GM19238 (cell line): ENCODE measurements at regions not wholly inside any gene's neighbourhood (a gene's known extent, or its start where the extent isn't known, plus 50 kb on each side); places are given as distances from the start of the nearest gene placed in this dataset.
"Not testable (repeated sequence)": the region's sequence is repeated elsewhere in the genome, so short reads cannot be mapped to it uniquely, and the experiment has no call there.

Experiments
- DNase-seq: peaks from one replicate; pipeline ENCODE4 v3.0.0; 2011; ENCODE audit warnings: low spot score; ENCODE audit not compliant: insufficient read length

- DNase-seq = no peak
Observed at GRCh38 chr18:49694402-49694801, 118.9 kb downstream of the ACAA2 start.

- DNase-seq = no peak
Observed at GRCh38 chr18:49693717-49694005, 119.7 kb downstream of the ACAA2 start.

GRCh38 chr18:49692906-49693716 is 120.2 kb downstream of the ACAA2 start:
- DNase-seq = no peak

GRCh38 chr18:49691177-49691608 is 122.1 kb downstream of the ACAA2 start:
- DNase-seq = no peak

- DNase-seq = no peak
Observed at GRCh38 chr18:49690312-49690711, 123.0 kb downstream of the ACAA2 start.

GRCh38 chr18:49685231-49685942 is 123.5 kb downstream of the LIPG start:
- no peak for DNase-seq

- not testable (repeated sequence) for DNase-seq
Observed at GRCh38 chr18:49682803-49683190, 120.9 kb downstream of the LIPG start.

- DNase-seq = no peak
Observed at GRCh38 chr18:49682173-49682802, 120.4 kb downstream of the LIPG start.

GRCh38 chr18:49681387-49681786 is 119.5 kb downstream of the LIPG start:
- no peak for DNase-seq

GRCh38 chr18:49678440-49678839 is 116.6 kb downstream of the LIPG start:
- no peak for DNase-seq

GRCh38 chr18:49677762-49678413 is 116.0 kb downstream of the LIPG start:
- peak; percentile 25 for DNase-seq

GRCh38 chr18:49677081-49677480 is 115.2 kb downstream of the LIPG start:
- DNase-seq = no peak

- DNase-seq = no peak
Observed at GRCh38 chr18:49673281-49673680, 111.4 kb downstream of the LIPG start.

- DNase-seq = no peak
Observed at GRCh38 chr18:49672853-49673252, 111.0 kb downstream of the LIPG start.

GRCh38 chr18:49669403-49669802 is 107.5 kb downstream of the LIPG start:
- DNase-seq = no peak

GRCh38 chr18:49668574-49669275 is 106.9 kb downstream of the LIPG start:
- DNase-seq = no peak

GRCh38 chr18:49667462-49667861 is 105.6 kb downstream of the LIPG start:
- no peak for DNase-seq

- DNase-seq = no peak
Observed at GRCh38 chr18:49666045-49666775, 104.4 kb downstream of the LIPG start.

- DNase-seq = no peak
Observed at GRCh38 chr18:49663899-49664890, 102.3 kb downstream of the LIPG start.
